Peyer's patch (tissue), 4 donors: ENCODE measurements at regions not wholly inside any gene's neighbourhood (a gene's known extent, or its start where the extent isn't known, plus 50 kb on each side); places are given as distances from the start of the nearest gene placed in this dataset.

Experiments
- DNase-seq, 3 donors: peaks; one replicate each; pipeline ENCODE4 v3.0.0-alpha.2; 2017 to 2019
- H3K27ac ChIP-seq, 4 donors: fragments of 200-600 bp; sonication (generic); one replicate each; pipeline ENCODE4 v1.5.1; 2016 to 2019
- H3K27me3 ChIP-seq, 2 donors: fragments of 200-600 bp; sonication (generic); one replicate each; pipeline ENCODE4 v1.5.1; 2019
- H3K36me3 ChIP-seq, 3 donors: fragments of 200-600 bp; sonication (generic); one replicate each; pipeline ENCODE4 v1.5.1; 2016 to 2019
- H3K4me1 ChIP-seq, 4 donors: fragments of 200-600 bp; sonication (generic); one replicate each; pipeline ENCODE4 v1.5.1; 2016 to 2019
- H3K4me3 ChIP-seq, 4 donors: fragments of 200-600 bp; sonication (generic); 1 replicate in 3 of 4; 2 replicates in 1 of 4; pipeline ENCODE4 v1.5.1; 2016 to 2019; ENCODE audit warnings: mild to moderate bottlenecking in 1 of 4
- H3K9me3 ChIP-seq, 4 donors: fragments of 200-600 bp; sonication (generic); one replicate each; pipeline ENCODE4 v1.5.1; 2016 to 2019; ENCODE audit warnings: mild to moderate bottlenecking in 1 of 4
- POLR2A ChIP-seq, 2 donors: fragments of 450-650 bp; IDR thresholded peaks; one replicate each; pipeline ENCODE4 v1.5.1; 2017; ENCODE audit warnings: antibody characterized with exemption in 2 of 2, mild to moderate bottlenecking in 2 of 2, moderate library complexity in 2 of 2
- TF ChIP-seq, protein P1 (sequence below), 6 experiments: fragments of 450-650 bp in 4 of 6; fragments of 200-600 bp in 2 of 6; sonication (generic) in 1 of 6; IDR thresholded peaks; one replicate each; pipeline ENCODE4 v1.5.1; 2017 to 2019; ENCODE audit warnings: antibody characterized with exemption in 6 of 6, mild to moderate bottlenecking in 3 of 6, moderate library complexity in 1 of 6

DNA sequence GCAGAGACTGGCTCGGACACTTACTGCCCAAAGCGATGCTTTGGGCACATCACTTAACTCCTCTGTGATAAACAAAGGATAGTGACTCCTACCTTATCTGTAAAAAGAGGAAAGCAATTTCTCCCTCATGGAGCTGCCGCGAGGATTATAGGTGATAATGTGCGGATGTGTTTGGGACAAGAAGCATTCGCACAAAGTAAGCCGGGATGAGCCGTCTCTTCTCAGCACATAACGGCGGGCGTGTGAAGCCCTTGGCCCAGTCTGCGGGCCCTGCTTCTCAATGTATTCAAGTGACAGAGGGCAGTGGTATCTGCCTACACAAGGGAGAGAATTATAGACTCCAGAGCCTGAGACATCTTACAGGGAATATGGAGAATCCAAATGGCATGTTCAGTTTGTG, 550.3 kb upstream of the CPEB2 start:
- Histone ChIP-seq H3K4me1 (no peaks in the 10 kb centered on the region), H3K9me3 (no peaks in the 10 kb centered on the region), H3K36me3 (no peaks in the 10 kb centered on the region), H3K27ac (no peak overlapping the region), H3K27me3 (no peaks in the 10 kb centered on the region), H3K4me3 (no peak overlapping the region)
- DNase-seq: no peak
- no peak for TF ChIP-seq POLR2A (IDR thresholded peaks at IDR 0.05)
- TF ChIP-seq, protein P1, sequence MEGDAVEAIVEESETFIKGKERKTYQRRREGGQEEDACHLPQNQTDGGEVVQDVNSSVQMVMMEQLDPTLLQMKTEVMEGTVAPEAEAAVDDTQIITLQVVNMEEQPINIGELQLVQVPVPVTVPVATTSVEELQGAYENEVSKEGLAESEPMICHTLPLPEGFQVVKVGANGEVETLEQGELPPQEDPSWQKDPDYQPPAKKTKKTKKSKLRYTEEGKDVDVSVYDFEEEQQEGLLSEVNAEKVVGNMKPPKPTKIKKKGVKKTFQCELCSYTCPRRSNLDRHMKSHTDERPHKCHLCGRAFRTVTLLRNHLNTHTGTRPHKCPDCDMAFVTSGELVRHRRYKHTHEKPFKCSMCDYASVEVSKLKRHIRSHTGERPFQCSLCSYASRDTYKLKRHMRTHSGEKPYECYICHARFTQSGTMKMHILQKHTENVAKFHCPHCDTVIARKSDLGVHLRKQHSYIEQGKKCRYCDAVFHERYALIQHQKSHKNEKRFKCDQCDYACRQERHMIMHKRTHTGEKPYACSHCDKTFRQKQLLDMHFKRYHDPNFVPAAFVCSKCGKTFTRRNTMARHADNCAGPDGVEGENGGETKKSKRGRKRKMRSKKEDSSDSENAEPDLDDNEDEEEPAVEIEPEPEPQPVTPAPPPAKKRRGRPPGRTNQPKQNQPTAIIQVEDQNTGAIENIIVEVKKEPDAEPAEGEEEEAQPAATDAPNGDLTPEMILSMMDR (IDR thresholded peaks at IDR 0.05): no peak

DNA sequence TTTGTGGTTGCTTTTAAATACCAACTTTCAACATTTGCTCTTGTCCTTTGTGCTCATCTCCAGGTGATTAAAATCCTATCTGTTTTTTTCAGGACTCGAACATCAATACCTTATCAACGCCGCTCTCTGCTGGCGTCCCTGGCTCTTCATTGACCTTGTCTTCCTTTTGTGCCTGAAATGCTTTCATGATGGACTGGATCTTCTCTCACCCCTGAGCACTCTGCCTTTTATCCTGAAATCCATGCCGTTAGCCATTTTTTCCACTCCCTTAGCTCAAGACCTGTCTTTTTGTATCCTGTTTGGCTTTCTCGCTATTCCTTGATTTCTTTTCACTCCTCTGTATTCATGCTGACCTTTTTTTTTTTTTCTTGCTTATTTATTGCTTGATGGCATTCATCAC, 549.5 kb upstream of the CPEB2 start:
- H3K9me3 ChIP-seq: no peaks in the 10 kb centered on the region
- H3K27ac ChIP-seq: no peak overlapping the region
- H3K27me3 ChIP-seq: no peaks in the 10 kb centered on the region
- H3K36me3 ChIP-seq: no peaks in the 10 kb centered on the region
- H3K4me1 ChIP-seq: no peaks in the 10 kb centered on the region
- H3K4me3 ChIP-seq: no peak overlapping the region
- no peak for DNase-seq
- TF ChIP-seq, protein P1 (IDR thresholded peaks at IDR 0.05): no peak

DNA sequence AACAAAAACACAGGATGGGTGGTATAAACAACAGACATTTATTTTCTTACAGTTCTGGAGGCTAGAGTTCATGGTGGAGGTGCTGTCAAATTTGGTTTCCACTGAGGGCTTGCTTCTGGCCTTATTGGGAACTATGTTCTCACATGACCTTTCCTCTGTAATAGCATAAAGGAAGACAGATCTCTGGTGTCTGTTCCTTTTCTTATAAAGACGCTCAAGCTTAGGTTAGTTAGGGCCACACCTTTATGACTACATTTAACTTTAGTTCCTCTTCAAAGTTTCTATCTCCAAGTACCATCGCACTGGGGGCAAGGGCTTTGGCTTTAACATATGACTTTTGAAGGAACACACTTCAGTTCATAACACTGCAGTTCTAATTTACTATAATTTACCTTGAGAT, 543.8 kb upstream of the CPEB2 start:
- Histone ChIP-seq H3K4me1 (no peaks in the 10 kb centered on the region), H3K9me3 (no peaks in the 10 kb centered on the region), H3K36me3 (no peaks in the 10 kb centered on the region), H3K4me3 (no peak overlapping the region), H3K27me3 (no peaks in the 10 kb centered on the region), H3K27ac (no peak overlapping the region)
- no peak for DNase-seq
- TF ChIP-seq, protein P1 (IDR thresholded peaks at IDR 0.05): no peak
- no peak for TF ChIP-seq POLR2A (IDR thresholded peaks at IDR 0.05)

- H3K27me3 ChIP-seq: no peaks in the 10 kb centered on the region
- no peaks in the 10 kb centered on the region for H3K36me3 ChIP-seq
- TF ChIP-seq POLR2A (IDR thresholded peaks at IDR 0.05): no peak
- TF ChIP-seq, protein P1 (IDR thresholded peaks at IDR 0.05): no peak
Observed at GRCh38 chr4:14465057-14465456, 537.2 kb upstream of the CPEB2 start.

DNA sequence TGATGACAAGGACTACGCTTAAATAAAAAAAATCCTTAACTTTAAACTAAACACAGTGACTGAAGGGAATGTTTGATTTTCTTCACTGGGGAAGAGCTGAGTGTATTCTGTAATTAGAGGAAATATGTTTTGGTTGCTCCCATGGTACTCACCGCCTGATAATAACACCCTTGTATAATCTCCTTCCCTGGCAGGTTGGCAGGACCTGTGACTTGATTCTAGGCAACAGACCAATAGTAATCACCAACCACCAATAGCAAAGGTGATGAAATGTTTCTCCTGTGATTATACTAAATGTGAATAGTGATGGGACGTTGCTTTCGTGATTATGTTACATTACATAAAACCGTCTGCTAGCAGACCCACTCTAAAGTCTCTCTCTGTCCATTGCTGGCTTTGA, 536.8 kb upstream of the CPEB2 start:
- Histone ChIP-seq H3K36me3 (no peaks in the 10 kb centered on the region), H3K27ac (no peak overlapping the region), H3K9me3 (no peaks in the 10 kb centered on the region), H3K27me3 (no peaks in the 10 kb centered on the region), H3K4me3 (no peak overlapping the region), H3K4me1 (no peaks in the 10 kb centered on the region)
- no peak for DNase-seq
- TF ChIP-seq, protein P1 (IDR thresholded peaks at IDR 0.05): no peak
- TF ChIP-seq POLR2A (IDR thresholded peaks at IDR 0.05): no peak

More at GRCh38 chr4:14465057-14465456, 537.2 kb upstream of the CPEB2 start:
- Histone ChIP-seq H3K9me3 (no peaks in the 10 kb centered on the region), H3K4me1 (no peaks in the 10 kb centered on the region), H3K27ac (no peak overlapping the region), H3K4me3 (no peak overlapping the region)
- no peak for DNase-seq

- no peaks in the 10 kb centered on the region for H3K27me3 ChIP-seq
- H3K4me1 ChIP-seq: no peaks in the 10 kb centered on the region
- DNase-seq: no peak
- no peaks in the 10 kb centered on the region for H3K9me3 ChIP-seq
- no peak overlapping the region for H3K4me3 ChIP-seq
- H3K36me3 ChIP-seq: no peaks in the 10 kb centered on the region
- no peak overlapping the region for H3K27ac ChIP-seq
- TF ChIP-seq POLR2A (IDR thresholded peaks at IDR 0.05): no peak
- TF ChIP-seq, protein P1 (IDR thresholded peaks at IDR 0.05): no peak
Observed at GRCh38 chr4:14478504-14478903, 523.8 kb upstream of the CPEB2 start.
